ENCODE measurements at regions not wholly inside any gene's neighbourhood (a gene's known extent, or its start where the extent isn't known, plus 50 kb on each side); places are given as distances from the start of the nearest gene placed in this dataset.
"Not testable (repeated sequence)": the region's sequence is repeated elsewhere in the genome, so short reads cannot be mapped to it uniquely, and the experiment has no call there.

DNA sequence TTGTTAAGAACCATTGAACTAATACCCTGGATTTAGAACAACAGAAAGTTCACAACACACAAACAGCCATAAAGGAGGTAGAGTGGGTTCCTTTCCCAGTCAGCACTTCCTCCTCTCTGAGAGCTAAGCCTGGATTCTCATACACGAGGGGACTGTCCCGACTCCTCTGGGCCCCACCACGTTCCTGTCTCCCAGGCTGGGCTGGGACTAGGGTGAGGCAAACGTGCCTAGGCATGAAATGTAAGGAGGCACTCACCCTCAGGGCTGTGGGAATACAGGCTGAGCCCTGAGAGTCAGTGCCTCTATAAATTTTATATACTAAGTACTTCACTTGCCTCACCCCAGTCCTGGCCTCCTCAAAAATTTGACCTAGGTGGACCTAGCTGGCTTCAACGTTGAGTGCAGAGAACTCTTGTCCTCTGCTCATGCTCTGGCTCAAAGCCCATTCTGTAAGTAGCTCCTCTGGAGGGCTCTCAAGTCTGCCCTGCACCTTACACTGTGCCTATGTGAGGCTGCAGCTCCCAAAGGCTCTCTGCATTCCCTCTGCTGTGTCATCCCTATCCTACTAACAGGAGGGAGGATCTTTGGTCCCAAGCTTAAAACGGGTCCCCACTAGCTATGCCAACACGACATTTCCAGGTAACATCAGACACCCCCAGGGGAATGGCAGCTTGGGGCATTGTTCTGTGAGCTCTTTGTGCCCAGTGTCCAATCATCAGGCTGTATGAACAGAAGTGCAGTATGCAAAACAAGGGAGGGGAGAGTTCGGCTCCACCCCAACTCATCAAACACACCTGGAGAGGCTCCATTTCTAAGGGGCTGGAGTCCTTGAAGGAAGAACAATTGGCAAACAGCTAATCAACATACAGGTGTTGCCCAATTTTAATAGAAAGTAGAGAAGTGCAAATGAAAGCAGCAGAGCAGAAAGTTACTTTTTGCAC is 233.2 kb downstream of the RPLP1 start:
- DNase-seq = no peak

- no peak for DNase-seq
These were observed 234.0 kb downstream of the RPLP1 start for GRCh38 chr15:69686626-69687025.

- no peak for DNase-seq
These were observed 236.5 kb downstream of the RPLP1 start for GRCh38 chr15:69689133-69689532.

- no peak for DNase-seq
These were observed 238.8 kb downstream of the RPLP1 start for GRCh38 chr15:69691307-69692015.

DNA sequence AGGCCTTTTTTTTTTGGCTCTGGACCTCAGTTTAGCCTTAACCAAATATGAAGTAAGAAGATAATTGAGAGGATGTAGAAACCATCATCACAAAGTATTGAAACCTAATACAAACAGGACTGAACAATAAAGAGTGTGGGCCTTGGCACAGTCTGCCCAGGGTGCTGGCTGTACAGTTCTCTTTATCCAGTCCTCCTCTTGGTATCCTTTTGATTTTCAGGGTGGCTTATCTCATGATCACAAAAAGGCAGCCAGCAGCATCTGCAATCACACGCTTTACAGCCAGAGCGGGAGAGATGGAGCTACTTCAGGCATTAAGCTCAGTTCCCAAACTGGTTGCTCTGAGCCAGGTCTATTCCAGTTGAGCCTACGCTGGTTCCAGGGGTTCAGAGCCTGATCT is 239.7 kb downstream of the RPLP1 start:
- no peak for DNase-seq

DNA sequence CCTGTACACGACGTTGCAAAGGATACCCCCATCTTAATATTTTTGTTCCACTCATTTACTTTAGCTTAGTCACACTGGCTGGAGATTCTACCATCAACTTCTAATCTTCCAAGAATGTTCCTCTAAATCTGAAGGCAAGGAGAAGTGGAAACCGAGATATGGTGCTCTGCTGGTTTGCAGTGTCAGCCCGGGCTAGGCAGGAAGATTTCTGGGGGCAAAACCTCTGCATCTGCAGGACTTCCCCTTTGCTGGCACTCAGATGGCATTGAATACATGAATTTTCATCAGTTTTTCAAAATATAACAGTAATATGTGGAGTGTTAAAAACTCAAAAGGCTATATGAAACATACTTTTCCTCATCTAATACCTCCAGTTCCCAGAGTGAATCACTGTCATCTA is 240.4 kb downstream of the RPLP1 start:
- DNase-seq = no peak

GRCh38 chr15:69696946-69697345 is 244.3 kb downstream of the RPLP1 start:
- DNase-seq = no peak

DNA sequence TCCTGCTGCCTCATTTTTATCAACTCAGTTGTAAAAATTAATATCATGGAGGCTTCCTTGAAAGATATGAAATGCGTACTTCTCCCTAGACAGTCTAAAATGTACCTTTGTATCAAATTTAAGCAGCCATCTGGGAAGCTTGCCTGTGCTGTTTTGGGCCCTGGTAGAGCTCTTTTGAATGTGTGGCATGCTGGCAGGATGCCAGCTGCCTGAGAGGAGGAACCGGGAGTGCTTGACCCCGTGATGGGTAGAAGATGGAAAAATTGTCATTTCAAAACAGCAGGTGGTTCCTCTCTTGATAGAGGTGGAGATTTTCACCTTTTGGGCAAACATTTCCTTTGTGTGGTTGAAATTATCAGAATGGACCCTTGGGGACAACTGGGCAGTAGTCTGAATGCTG is 245.3 kb downstream of the RPLP1 start:
- no peak for DNase-seq

DNA sequence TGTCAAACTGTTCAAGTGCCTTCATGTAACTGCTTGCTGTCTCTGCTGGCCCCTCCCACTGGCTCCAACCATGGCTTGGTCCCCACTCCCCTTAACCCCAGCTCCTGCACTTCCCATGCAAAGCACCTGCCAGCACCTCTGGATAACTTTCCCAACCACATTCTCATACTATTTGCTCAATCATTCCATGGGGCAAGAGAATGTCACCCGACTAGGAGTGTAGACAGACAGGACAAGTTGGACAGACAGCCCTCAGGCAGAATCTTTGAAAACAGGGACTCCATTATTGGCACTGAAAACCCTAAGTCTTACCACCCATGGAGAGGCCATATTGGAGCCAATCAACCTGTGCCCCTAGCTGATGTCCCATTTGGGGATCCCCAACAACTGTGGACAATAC is 246.5 kb downstream of the RPLP1 start:
- no peak for DNase-seq

DNA sequence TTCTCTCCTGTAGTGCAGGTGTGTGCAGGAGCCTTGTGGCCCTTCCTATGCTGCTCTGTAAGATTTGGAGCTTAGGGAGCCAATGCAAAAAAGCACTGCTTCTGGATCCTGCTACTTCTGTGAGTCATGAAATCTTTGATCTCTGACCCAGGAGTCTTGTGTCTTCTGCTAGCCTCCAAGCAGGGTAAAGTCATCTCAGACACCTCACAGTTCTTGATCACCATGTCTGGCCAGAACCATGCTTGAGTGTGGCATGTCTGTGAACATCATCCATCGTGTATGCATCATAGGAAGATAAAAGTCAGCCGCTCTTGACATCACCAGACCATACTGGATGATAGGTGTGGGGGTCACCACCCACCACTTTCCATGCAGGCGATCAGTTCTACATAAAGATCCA is 247.8 kb downstream of the RPLP1 start:
- DNase-seq = no peak

DNA sequence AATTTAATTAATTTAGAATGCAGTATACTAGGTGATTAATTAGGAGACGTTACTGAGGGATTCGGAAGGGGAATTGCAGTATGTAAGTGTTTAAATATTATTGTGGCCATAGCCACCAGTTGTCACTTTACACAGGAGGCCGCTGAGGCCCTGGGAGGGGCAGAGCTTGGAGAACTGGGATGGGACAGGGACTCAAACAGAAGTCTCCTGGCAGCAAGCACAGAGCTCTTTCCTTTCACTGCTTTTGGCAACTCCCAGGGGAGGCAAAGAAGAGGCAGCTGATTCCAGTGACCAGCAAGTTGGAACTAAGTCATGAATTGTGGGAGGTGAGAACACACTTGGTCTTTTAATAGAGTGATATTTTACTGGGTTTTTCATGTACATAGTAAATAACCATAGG is 248.6 kb downstream of the RPLP1 start:
- DNase-seq = no peak

DNA sequence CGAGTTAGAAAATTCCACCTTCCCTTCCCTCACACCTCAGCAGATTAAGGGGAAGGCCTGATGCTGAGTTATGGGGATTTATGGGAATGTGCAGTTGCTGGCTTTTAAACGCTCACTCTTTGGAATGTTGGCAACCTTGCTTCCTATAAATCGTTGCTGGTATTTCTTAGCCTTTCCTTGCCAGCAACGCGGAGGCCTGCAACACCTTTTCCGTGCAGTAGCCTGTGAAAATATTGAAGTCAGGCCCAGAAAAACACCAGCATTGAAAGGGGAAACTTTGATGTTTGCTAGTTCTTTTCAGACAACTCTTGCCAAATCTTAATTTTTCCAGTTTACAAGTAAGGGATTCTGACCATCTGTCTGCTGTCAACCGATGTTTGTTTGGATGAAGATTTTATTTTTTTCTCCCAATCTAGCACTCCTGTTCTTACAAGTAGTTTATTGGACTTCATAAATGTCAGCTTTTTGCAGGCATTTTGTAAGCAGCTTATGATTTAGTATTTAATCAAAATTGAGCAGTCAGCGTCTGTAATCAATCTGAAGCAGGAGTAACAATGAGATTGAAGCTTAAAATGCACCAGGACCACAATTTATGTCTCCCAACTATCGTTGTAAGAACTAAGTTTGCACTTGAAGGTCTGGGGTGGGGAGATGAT is 251.0 kb downstream of the RPLP1 start:
- no peak for DNase-seq

- DNase-seq = no peak
These were observed 251.6 kb downstream of the RPLP1 start for GRCh38 chr15:69704229-69704628.

DNA sequence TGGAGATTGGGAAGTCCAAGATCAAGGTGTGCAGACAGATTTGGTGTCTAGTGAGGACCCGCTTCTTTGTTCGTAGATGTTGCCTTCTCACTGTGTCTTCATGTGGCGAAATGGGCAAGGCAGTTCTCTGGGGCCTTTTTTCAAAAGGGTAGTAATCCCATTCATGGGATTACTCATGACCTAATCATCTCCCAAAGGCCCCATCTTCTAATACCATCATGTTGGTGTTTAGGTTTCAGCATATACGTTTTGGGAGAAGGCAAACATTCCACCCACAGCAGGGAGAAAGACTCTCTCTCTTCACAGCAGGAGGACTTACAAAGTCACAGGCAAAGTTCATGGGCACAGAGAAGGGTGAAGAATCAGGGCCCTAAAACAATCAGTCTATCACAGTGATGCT is 252.1 kb downstream of the RPLP1 start:
- DNase-seq = no peak

- DNase-seq = no peak
These were observed 253.9 kb downstream of the RPLP1 start for GRCh38 chr15:69706353-69707097.

DNA sequence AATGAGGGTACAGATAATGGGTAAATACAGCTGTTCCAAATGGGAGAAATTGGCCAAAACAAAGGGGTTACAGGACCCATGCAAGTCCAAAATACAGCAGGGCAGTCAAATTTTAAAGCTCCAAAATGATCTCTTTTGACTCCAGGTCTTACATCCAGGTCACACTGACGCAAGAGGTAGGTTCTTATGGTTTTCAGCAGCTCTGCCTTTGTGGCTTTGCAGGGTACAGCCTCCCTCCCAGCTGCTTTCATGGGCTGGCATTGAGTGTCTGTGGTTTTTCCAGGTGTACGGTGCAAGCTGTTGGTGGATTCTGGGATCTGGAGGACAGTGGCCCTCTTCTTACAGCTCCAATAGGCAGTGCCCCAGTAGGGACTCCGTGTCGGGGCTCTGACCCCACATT is 254.6 kb downstream of the RPLP1 start:
- not testable (repeated sequence) for DNase-seq

DNA sequence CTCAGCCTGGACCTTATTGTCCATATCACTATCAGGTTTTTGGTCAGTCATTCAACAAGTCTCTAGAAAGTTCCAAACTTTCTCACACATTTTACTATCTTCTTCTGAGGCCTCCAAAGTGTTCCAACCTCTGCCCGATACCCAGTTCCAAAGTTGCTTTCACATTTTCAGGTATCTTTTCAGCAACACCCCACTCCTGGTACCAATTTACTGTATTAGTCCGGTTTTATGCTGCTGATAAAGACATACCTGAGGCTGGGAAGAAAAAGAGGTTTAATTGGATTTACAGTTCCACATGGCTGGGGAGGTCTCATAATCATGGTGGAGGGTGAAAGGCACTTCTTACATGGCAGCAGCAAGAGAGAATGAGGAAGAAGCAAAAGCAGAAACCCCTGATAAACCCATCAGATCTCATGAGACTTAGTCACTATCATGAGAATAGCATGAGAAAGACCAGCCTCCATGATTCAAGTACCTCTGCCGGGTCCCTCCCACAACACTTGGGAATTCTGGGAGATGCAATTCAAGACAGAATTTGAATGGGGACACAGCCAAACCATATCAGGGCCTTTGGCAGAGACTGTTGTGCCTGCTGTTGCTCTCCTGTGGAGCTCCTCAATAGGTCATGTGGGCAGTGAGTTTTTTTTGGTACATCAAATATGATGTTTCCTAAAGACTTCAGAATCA is 256.0 kb downstream of the RPLP1 start:
- not testable (repeated sequence) for DNase-seq

DNA sequence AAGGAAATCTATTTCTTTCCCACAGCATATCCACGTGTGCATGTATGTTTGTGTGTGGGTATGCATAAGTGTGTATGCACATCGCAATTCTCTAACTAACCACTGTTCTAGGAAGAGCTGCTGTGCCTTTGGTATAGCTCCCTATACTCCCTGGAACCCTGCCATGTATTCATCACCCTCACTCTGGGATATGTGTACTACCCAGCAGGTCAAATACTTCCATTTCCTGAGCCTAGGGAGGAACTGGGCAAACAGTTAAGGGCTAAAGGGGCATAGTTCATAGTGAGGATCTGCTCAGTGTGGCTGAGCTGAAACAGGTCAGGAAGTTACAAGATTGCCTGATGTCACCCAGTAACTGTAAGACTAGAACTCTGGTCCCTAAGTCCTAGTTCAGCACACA is 260.4 kb downstream of the RPLP1 start:
- DNase-seq = no peak

DNA sequence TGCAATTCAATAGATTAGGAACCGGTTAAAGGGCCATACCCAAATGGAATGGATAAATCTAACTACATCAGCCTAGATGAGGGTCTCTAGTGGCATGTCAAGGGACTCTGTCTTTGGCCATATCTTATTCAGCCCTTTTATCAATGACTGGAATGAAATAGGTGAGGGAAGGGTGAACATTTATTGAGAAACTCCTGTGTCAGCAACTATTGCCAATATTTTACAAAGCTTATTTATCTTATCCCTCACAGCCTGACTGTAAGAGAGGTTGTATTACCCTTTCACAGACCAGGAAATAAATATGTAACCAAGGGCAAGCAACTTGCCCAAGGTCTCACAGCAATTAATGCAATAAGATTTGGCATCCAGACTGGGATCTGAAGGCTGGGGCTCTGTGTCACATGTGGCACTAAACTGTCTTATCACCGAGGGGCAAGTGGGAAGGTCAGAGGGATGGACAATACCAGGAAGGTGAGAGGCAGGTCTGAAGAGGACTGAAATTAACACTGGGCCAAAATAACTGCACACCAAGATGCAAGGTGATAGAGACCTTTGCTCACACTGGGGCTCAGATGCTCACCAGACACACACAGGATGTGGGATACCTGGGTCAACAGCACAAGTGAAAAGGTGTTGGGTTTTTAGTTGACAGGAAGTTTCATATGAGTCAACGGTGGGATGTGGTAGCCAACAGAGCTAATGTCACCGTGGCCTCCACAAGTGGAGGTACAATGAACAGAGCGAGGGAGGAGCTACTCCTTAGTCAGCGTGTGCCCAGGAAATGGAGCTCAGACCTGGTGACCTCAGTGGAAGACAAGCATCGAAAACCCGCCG is 261.3 kb downstream of the RPLP1 start:
- DNase-seq = peak; percentile 87

GRCh38 chr15:69715210-69715609 is 262.6 kb downstream of the RPLP1 start:
- DNase-seq = no peak

DNA sequence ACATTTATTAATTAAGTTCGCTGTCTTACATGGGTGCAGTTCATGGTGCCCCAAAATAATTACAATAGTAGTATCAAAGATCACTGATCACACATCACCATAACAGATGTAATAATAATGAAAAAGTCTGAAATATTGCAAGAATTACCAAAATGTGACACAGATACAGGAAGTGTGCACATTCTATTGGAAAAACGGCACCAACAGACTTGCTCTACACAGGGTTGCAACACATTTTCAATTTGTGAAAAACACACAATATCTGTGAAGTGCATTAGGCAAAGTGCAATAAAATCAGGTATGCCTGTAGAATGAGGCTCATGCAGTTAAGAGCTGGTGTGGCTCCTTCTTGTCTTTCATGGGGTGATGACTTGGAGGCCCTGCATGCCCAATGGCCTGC is 265.8 kb downstream of the RPLP1 start:
- no peak for DNase-seq

All from CD4-positive, alpha-beta T cell treated with Interleukin-17A for 1 hour (primary cell).